ENCODE measurements at regions not wholly inside any gene's neighbourhood (a gene's known extent, or its start where the extent isn't known, plus 50 kb on each side); places are given as distances from the start of the nearest gene placed in this dataset.

GRCh38 chr6:80860107-80860506, 753.6 kb downstream of the BCKDHB start:
- TF ChIP-seq CTCF (IDR thresholded peaks at IDR 0.05; ENCODE audit: low read depth, low read length): no peak
- TF ChIP-seq POLR2A (IDR thresholded peaks at IDR 0.05; ENCODE audit: extremely low read depth, insufficient read length): no peak
- no peak for TF ChIP-seq MYC (IDR thresholded peaks at IDR 0.05; ENCODE audit: low read depth, low read length)
- no peak for TF ChIP-seq MAX (IDR thresholded peaks at IDR 0.05; ENCODE audit: low read depth, low read length)

Measured in NB4 (cell line).